GF-D8 (cell line): ENCODE measurements at regions not wholly inside any gene's neighbourhood (a gene's known extent, or its start where the extent isn't known, plus 50 kb on each side); places are given as distances from the start of the nearest gene placed in this dataset.

Source experiments
- DNase-seq: peaks from one replicate; lab custom pipeline; 2025; lab: John Stamatoyannopoulos, UW

DNA sequence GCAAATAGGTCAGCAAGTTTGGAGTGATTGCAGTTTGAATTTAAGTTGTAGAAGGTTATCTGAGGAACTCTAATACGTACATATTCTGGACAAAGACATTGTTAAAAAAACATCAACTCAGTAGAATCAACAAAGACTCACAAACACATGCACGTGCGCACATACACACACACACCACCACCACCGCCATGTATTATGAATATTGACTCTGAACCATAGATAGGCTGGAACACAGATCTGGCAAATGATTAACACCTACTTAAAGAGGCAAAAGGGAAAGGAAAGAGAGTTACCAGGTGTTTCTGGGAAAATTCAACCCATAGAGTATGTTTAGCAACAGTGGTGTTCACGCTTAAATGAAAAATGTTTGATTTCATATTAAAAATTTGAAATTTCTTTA, 334.2 kb upstream of the ALCAM start:
- DNase-seq: no peak

DNA sequence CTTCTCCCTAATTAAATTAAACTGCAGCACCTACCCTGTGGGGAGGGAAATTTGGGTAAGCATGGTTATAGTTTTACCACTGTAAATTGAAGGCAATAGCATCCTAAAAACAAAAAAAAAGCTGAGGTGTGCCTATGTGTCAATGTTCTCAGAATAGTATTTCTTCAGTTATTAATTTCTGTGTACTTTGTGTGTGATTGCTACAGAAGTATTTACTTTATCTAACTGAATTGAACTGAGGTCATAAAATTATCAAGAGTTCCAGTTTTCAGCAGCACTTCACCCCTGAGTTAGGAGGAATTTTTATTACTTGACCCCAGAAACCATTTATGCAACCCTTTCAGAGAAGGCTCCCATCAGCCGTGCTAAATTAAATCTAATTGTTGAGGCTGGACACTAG, 333.6 kb upstream of the ALCAM start:
- DNase-seq: no peak

DNA sequence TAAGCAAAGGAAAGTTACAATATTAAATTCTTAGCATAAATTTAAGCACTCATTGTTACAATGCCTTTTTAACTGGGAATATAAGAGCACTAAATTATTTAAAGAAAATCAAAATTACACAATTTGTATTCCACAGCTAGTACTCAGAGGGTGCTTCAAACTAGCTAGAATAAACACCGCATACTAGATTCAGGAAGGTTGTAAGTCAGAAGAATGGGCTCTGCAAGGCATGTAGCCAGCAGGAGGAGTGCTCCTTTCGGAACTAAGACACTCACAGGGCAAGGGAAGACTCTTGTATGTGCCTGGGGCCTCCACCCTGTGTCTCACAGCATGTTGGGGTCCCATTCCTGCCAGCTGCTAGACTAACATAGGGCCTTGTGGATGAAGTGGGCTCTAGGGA, 327.7 kb upstream of the ALCAM start:
- DNase-seq: no peak

DNA sequence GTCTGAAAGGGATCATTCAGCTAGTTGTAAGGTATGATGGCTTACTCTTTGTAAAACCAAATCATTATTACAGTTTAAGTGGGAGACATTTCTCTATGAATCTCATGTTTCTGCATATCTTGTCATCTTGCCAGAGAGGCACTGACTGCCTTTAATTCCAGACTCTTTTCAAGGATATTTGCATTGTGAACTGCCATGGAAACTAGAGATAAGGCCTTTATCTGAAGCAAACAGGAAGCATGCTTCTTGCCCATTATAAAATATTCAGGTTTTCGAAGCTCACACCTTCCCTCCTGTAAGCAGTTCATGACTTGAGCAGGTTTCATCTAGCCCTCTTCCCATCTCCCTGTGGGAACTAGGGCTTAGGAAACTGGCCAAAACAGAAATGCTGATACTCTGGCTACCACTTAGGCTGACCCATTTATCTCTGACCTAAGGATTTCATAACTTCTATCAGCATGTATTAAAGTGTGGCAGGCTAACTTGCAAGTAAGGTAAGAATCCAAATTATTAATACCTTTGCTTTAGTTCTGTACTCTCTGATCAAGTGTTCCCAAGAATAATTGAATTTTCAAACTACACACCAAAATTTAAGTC, 326.6 kb upstream of the ALCAM start:
- no peak for DNase-seq

DNA sequence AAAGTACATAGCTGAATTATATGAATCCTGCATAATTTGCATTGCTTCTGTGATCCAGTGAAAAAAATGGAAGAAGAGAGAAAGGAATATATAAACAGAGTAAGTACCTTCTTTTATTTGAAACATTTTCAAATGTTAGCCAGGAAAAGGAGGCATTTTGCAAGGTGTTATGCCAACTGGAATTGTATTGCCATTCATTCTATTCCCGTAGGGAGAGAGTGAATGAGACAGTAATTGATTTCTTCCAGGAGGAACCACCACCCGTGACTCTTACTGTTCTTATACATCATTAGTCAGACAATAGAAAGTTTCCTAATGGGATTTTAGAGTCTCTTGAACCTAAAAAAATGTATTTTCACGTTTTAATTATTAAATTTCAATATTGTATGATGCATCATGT, 324.1 kb upstream of the ALCAM start:
- no peak for DNase-seq

DNA sequence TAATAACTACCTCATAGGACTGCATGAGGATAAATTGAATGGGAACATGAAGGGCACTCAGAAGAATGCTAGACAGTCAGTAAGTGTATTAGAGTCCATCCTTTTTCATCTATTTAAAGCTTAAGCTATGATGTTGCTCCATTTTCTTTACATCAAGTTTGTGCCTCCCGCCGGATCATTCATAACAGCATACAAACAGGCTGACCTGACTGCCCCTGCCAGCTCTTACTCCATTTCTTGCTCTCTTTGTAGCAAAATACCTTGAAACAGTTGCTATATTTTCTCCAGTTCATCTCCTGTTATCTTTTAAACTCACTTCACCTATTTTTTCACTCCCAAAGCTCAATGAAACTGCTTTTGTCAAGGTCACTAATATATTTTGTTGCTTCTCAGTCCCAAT, 315.6 kb upstream of the ALCAM start:
- DNase-seq: no peak

DNA sequence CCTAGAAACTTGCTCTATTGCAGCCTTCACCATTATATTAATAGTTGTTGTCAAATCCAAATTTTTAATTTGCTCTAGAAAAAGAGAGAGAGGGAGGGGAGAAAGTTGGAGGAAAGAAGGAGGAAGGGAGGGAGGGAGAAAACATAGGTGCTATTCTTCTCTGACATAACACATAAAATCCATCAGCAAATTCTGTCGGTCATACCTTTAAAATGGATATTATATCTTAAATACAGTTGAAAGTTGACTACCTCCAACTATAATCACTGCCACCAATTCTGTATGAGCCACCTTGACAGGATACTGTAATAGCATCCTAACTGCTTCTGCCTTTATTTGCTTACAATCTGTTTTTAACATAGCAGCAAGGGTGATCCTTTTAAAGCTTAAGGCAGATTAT, 314.7 kb upstream of the ALCAM start:
- DNase-seq: no peak

DNA sequence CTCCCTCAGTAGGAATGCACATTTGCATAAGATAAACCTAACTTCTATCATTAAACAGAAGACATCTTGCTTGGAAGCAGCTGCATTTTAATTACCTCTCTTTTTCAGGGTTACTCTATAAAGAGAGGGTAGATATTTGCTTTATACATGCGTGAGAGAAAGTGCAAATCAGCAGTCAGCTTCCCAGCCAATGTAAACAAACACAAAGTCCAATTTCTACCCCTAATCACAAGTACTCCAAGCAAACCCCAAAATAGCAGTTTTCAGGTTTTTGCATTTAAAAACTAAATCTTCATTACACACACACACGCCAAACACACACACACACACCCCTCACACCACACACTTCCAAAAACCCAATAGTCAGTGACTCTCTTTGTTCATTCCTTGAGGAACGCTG, 303.9 kb upstream of the ALCAM start:
- DNase-seq: no peak

DNA sequence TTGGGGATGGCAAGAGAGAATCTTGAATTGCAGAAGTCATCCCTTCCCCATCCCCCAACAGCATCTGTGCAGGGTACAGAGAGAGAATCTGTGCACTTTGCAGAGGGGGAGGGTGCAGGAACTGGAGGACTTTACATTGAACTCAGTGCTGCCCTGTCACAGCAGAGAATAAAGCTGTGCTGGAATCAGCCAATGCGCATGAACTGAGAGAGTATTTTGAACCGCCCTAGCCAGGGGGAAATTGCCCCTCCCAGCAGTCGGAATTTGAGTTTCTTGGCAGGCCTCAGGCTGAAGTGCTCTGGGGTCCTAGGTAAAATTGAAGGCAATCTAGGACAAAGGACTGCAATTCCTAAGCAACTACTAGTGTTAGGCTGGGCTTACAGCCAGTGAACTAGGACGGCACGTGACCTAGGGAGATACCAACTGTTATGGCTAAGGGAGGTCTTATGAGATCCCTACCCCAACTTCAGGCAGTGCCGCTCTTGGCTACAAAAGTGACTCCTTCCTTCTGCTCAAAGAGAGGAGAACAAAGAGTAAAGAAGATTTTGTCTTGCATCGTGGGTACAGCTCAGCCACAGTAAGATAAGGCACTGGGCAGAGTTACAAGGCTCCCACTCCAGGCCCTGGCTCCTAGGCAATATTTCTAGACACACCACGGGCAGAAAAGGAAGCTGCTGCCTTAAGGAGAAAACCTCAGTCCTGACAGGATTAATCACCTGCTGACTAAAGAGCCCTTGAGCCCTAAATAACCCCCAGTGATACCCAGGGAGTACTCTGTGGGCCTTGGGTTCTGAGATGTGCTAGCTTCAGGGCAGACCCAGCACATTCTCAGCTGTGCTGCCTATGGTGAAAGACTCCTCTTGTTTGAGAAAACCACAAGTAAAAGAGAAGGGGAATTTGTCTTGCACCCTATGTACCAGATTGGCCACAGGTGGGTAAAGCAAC, 300.5 kb upstream of the ALCAM start:
- no peak for DNase-seq

DNA sequence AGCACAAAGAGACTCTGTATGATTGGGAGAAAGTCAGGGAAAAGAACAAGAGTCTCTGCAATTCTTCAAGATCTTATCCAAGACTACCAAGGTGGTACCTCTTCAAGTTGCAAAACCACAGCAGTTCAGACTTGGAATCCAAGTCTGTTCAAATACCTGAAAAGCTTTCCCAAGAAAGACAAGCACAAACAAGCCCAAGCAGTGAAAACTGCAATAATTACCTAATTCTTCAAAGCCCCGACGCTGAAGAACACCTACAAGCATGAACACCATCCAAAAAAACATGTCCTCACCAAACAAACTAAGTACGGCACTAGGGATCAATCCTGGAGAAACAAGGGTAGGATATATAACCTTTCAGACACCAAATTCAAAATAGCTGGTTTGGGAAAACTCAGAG, 299.3 kb upstream of the ALCAM start:
- DNase-seq: no peak

DNA sequence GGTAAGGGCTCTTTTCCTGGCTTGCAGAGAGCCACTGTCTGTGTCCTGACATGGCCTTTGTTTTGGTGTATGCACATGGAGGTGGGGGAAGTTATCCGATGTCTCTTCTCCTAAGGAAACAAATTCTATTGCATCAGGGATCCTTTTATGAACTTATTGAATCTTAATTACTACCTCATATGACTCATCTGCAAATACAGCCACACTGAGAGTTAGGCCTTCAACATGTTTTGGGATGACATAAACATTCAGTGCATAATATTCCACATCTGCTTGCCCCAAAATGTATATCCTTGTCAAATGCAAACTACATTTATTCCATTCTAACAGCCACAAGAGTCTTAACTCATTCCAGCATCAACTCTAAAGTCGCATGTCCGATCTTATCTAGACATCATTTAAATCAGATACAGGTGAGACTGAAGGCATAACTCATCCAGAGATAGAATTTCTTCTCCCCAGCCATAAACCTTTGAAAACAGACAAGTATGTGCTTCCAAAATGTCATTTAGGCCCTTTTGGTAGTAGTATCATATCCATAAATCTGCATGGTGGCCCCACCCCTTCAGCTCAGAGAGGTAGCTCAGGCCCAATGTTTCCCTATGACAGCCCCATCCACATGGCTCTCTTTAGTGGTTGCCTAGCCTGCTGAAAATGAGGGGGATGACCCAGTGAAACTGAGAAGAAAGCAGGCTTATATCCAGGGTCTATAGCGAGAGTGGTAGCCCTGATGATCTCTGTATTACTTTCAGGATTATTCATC, 289.5 kb upstream of the ALCAM start:
- no peak for DNase-seq

DNA sequence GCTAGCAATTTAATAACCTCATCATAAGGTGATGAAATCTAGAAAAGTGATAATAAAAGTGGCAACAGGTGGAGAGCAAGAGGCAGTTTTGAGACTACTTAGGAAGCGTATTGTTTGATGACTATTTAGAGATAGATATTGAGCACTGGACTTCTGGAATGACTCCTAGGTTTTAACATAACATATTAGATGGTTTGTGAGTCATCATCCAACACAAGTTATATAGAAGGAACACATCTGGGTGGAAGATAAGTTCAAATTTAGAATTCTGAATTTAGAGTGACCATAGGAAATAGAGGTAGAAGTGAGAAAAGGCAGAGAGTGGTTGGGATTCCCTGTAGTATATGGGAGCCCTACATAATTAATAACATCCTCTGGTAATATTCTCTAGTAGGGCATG, 282.8 kb upstream of the ALCAM start:
- no peak for DNase-seq

DNA sequence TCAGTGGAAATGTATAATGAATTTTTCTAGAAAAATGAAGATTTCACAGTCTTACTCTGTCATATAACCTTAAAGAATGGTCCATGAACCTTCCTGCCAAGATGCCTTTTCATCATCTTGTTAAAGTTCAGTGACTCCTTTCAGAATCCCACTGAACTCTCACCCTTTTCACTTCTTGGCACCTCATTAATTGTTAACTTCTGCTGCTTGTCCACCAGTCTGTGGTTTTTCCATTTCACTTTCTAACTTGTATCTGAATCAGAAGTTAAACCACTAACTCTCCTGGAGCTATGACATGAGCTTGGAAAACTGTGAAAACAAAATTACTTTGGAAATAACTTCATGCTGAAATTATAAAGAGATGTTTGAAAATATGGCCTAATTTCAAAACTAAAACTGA, 281.2 kb upstream of the ALCAM start:
- DNase-seq: no peak

DNA sequence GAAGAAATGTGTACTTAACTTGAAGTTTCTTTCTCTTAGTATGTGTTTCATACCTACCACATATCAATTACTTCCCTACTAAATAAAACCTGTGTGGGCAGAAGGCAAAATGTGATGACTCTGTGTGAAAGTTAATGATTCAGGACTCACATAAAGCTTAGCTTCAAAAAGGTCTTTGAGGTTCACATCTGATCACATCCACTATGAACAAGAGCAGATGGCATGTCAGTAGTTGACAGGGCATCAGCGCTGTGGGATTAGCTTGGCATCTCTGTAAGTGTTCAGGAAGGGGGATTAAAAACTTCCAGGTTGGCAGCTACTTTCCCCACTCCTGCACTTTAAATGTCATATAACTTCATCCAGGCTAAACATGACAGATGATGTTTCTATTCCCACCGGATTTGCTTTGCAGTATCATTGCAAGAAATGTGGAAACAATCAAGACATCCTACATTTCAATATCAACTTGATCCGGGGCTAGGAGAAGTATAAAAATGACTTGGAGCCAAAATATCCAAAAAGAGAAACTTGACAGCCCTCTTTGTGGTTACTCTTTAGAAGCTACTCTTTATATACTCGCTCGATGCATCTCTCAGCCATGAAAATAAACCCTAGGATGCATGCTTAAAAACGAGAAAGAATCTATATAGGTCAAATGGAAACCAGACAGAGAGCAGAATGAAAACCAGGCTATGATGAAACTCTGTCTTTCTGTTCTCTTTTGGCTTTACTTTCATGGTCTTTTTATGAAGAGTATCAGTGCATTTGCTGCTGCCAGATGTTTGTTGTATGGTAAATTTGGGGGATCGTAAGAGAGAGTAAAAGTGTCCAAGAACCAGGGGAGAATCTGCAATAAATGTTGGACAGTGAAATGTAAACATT, 273.1 kb upstream of the ALCAM start:
- DNase-seq: no peak

DNA sequence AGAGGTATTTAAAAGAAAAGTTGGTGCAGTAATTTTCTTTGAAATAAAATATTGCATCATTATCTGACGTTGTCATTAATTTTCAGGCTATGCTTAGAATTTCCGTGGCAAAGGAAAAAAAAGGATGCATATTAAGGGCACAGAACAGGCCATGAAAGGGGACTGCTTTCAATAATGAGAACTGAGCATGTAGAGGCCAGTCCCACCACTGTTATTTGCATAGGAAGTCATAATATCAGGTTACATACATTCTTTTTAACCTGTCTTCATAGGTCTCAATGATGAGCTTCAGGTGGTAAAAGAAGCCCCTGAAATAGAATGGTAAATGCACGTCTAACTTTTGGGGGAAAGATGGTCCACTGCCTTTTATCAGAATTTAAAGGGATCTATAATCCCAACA, 272.1 kb upstream of the ALCAM start:
- DNase-seq: no peak

DNA sequence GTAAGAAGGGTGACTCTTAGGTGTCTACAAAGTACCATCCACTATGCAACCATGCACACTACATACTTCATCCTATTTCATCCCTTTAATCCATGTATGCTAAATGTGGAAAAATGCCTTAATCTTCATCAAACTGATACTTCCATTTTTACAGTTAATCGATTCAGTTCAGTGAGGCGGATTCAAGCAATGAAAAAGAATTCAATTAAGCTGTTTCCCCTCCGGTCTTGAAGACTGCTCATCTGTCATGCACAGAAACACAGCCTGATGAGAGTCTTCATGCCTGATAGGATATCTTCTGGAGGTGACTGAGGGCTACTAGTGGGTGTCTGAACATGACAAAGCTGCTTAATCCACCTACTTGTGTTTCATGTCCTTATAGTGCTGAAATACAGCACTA, 270.6 kb upstream of the ALCAM start:
- DNase-seq: no peak

DNA sequence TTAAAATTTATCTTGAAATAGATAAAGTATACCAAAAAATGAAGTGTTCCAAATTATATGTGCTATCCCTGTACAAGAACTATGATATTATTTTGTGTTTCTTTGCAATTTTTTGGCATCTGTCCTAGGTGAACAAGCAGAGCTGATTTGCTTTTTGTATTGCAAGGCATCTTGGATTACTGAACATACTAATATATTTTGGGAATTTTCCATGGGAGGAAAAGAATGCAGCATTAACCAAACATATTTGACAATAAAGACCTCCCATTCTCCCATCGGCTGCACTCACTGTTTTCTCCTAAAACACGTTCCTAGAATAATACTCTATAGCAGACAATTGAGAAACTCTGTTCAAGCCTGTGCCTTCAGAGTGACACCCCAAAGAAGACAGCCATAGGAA, 265.1 kb upstream of the ALCAM start:
- no peak for DNase-seq

DNA sequence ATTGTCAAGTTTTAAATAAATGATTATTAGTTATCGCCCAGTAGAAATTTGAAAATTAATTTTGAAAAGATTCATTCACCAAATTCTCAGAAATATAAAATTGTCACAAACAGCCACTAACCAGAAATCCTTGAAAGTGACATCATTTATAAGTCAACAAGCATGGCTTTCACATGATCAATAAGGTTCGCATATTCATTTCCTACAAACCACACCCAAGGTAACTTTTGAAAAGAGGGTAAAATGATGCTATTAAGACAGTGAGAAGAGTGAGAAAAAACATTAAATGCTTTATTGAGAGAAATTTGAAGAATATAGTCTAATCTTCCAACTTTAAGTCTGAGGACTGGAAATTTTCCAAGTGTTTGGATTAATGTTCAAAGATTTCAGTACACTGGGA, 263.6 kb upstream of the ALCAM start:
- no peak for DNase-seq

DNA sequence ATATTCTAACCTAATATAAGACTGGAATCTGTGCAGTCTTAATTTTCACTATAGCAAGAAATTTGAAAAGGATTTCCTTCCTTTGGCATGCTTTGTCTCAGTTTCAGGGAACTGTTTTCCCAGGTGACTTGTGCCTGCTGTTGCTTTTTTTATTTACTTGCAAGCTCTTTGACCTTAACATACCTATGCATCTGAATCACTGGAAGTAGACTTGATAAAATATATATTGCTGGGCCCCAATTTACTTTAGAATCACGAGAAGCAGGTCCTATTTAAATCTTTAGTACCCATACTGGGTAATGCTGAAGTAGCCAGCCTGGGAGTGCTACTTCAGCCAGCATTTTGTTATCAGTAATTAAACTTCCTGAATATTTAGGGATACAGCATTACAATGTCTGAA, 257.9 kb upstream of the ALCAM start:
- DNase-seq: no peak

DNA sequence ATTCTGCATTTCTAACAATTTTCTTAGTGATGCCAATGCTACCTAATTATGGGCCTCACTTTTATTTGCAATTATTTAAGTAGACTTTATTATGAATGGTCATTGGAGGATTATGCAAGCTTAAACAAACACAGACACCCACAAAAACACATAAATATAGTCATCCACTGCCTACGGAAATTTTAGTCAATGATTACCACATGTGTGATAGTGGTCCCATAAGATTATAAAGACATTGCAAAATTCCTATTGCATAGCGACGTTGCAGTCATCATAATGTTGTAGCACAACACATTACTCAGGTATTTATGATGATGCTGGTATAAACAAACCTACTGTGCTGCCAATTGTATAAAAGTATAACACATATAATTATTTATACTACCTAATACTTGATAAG, 247.8 kb upstream of the ALCAM start:
- no peak for DNase-seq

DNA sequence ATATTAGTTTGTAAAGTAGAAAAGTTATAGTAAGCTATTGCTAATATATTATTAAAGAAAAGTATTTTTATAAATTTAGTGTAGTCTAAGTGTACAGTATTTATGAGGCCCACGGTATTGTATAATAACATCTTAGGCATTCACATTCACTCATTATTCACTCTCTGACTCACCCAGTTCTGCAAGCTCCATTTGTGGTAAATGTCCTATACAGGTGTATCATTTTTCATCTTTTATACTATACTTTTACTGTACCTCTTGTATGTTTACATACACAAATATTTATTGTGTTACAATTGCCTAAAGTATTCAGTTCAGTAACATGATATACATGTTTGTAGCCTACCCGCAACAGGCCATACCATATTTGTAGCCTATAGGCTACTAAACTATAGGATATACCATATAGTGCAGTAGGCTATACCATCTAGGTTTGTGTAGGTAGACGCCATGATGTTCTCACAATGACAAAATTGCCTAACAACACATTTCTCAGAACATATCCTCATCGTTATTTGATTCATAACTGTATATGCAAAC, 246.8 kb upstream of the ALCAM start:
- no peak for DNase-seq

DNA sequence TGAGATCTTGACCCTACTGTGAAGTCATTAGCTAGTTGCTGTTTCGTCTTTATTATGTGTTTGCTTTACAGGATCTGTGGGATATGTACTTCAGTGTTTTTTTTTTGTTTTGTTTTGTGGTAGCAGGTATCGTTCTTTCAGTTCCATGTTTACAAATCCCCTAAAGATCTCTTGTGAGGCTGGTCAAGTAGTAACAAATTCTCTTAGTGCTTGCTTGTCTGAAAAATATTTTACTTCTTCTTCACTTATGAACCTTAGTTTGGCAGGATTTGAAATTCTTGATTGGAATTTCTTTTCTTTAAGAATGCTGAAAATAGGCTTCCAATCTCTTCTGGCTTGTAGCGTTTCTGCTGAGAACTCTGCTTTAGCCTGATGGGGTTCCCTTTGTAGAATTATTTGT, 235.8 kb upstream of the ALCAM start:
- no peak for DNase-seq
